M059J (cell line): ENCODE measurements at regions not wholly inside any gene's neighbourhood (a gene's known extent, or its start where the extent isn't known, plus 50 kb on each side); places are given as distances from the start of the nearest gene placed in this dataset.

Experiments
- DNase-seq: peaks from one replicate; pipeline ENCODE4 v3.0.0-alpha.2; 2012; ENCODE audit warnings: low read depth

- DNase-seq, result no peak
Observed at GRCh38 chr4:90007494-90008167, 113.0 kb downstream of the MMRN1 start.

- DNase-seq, result no peak
Observed at GRCh38 chr4:90012918-90013317, 114.3 kb upstream of the CCSER1 start.

- no peak for DNase-seq
Observed at GRCh38 chr4:90024519-90024918, 102.7 kb upstream of the CCSER1 start.

- no peak for DNase-seq
Observed at GRCh38 chr4:90025248-90025647, 101.9 kb upstream of the CCSER1 start.

- DNase-seq, result no peak
Observed at GRCh38 chr4:90027565-90027964, 99.6 kb upstream of the CCSER1 start.

- no peak for DNase-seq
Observed at GRCh38 chr4:90028460-90028859, 98.7 kb upstream of the CCSER1 start.

DNA sequence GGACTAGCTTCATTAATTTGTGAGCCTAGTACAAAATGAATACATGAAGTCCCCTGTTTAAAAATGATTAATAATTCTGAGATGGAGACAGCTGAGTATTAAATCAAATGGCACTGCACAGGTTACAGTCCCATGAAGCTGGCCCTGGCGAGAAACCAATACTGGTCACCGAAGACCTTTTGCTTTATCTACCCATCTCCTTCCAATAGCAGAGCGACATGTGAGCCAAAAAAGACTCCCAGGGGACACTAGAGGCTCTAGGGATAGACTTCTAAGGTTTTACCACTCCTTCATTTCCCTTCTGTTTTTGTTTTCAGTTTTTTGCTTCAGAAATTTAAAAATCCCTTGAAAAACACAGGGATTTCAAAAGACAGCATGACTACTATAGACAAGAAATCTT is 97.0 kb upstream of the CCSER1 start:
- no peak for DNase-seq

GRCh38 chr4:90030953-90031352 is 96.2 kb upstream of the CCSER1 start:
- DNase-seq, result peak; percentile 1

DNA sequence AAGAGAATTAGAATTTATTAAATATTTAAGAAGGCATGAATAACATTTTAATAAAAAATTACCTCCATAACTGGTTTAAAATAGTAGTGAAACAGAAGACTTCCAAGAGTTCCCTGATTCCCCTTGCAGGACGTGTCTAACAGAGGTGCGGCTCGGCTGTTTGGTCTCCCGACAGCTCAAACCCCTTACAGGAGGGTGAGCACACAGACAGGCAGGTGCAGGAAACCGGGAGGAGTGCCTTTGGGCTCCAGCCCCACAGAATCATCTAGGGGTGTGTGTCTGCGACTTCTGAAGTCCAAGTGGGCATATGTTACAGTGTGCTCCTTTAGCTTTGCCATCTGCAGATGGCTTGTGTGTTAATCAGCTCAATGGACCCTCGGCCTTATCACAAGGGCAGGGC is 88.1 kb upstream of the CCSER1 start:
- DNase-seq, result no peak

- no peak for DNase-seq
Observed at GRCh38 chr4:90051999-90052398, 75.2 kb upstream of the CCSER1 start.

GRCh38 chr4:90057091-90057490 is 70.1 kb upstream of the CCSER1 start:
- no peak for DNase-seq

GRCh38 chr4:90060039-90060438 is 67.2 kb upstream of the CCSER1 start:
- no peak for DNase-seq

GRCh38 chr4:90061881-90062280 is 65.3 kb upstream of the CCSER1 start:
- DNase-seq, result no peak

GRCh38 chr4:90064196-90064595 is 63.0 kb upstream of the CCSER1 start:
- DNase-seq, result no peak

- DNase-seq, result peak; percentile 1
Observed at GRCh38 chr4:90069151-90069550, 58.0 kb upstream of the CCSER1 start.

DNA sequence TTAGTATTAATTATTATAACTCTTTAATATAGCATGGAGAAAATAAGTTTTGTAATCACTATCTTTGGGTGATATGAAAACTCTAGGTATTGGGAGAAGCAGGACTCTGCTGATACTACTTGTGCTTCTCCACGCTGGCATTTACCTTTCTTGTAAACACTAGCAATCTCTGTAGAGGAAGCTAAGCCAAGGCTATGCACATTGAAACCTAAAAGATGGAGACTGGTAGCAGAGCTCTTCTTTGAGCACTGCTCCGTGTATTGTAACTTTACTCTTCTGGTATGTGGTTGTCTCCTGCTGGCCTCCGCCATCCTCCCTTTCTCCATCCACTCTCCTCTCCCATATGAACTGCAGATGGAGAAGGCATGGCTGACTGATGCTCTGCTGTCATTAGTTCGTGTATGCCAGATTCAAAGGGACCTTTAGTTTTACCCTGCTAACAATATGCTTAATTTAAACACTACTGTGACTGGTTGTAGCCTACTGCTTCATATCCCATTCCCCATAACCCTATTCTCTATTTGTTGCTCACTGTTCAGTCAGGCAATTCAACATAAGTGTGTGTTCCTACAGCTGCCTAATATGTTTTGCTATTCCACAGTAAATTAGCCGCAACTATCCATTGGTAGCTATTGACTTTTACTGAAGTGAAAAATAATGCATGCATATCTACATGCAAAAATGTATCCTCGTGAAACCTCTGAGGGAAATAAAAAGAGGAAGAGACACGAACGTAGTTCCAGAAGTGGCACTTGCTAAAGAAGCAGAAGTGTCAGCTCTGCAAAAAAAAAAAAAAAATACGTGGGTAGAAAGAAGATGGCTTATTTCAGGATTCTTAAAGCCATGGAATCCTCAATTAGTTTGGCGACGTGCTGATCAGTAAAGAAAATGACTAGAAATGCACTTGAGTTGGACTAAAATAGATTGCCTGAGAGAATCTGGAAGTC is 55.6 kb upstream of the CCSER1 start:
- DNase-seq, result no peak

GRCh38 chr4:90074322-90074886 is 52.8 kb upstream of the CCSER1 start:
- no peak for DNase-seq
